ENCODE measurements at regions not wholly inside any gene's neighbourhood (a gene's known extent, or its start where the extent isn't known, plus 50 kb on each side); places are given as distances from the start of the nearest gene placed in this dataset.
A peak's percentile ranks its signal among the peaks of the same experiment; 100 is the strongest.
"Not testable (repeated sequence)": the region's sequence is repeated elsewhere in the genome, so short reads cannot be mapped to it uniquely, and the experiment has no call there.

- no peak for DNase-seq
These were observed 258.9 kb downstream of the COL12A1 start for GRCh38 chr6:74946961-74947360.

DNA sequence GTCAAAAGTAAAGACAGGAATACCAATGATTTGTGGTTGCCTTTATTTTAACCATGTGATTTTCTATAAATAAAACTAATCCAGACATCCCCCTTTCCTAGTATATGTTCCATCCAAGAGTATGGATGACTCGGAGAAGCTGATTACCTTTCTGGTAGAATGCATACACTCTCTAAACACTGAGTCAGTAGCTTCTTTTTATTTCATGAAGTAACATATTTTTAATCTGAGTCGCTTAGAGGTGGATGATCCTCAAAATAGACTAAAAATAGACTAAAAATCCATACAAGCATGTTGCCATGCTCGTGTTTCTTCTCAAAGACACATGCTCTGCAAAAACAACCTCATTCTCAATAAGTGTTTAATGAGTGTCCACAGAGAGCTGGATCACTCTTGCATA lies 263.7 kb downstream of the COL12A1 start:
- no peak for DNase-seq

DNA sequence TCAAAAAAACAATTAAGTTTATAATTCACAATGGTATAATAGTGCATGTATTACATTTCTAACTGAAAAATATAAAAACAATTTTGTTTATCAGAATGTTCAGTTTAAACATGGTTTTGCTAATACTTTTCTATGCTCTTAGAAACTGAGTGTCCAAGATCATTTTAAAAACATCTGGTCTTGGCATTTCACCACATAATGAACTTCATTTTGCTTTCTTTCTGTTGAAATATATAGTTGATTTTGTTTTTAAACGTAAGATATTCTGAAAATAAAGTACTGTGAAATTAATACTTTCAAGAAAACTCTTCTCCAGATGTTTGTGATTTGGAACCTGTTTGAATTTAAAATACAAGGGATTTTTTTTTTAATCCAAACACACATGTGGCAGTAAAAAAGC lies 264.4 kb downstream of the COL12A1 start:
- no peak for DNase-seq

DNA sequence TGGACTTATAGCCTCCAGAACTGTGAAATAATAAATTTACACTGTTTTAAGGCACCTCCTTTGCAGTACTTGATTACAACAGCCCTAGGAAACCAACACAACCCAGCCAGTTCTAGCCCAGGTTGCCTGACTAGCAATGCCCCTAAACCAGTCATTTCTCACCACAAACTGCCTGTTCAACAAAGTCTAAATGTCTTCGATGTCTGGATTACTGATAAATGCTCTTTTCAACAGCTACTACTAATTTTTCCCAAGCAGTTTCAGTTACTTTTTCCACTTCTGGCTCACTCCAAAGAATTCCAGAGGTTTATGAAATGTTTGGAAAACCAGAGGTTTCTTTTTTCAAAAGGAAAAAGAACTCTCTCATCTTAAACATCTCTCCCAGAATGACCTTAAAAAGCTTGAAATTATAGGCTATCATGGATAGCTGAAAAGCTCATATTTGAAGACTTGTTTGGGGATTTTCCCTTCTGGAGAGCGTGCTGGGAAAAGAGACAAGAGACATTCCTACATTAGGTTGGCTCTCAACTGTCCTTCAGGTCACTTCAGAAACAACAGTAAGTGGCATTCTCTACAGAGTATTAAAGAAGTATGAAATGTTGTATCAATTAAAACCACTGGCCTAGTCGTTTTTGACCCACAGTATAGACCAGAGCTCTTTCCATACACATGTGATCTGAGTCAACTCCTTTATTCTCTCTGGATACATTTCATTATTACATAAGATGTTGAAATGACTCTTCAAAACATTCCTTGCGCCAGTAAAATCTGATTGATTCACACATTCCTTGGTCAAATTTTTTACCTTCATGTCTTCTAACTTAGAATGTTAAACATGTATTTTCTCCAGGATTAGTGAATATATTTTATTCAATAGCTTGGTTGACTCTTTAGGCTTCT lies 265.9 kb downstream of the COL12A1 start:
- no peak for DNase-seq

DNA sequence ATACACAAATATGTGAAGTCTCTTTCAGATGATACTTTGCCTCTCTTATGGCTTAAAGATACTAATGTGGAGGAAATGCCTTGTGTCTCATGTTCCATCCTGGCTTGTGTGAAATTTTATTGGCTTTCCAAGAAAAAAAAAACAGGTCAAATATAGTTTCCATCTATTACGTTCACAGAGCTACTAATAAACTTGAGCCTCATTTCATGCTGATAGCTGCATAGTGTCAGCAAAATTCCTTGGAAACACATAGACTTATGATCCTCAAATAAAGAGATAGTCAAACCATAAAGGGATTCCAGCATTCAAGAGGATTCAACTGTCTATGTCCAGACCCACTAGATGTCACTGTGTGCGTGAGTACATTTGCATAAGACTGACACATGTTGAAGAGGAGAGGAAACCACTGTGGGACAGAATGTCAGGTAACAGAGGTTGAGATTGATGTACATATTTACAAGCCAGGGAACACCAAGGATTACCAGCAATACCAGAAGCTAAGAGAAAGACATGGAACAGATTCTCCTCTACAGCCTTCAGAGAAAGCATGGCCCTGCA lies 266.6 kb downstream of the COL12A1 start:
- DNase-seq, result no peak

- DNase-seq, result no peak
These were observed 267.9 kb downstream of the COL12A1 start for GRCh38 chr6:74937936-74938335.

DNA sequence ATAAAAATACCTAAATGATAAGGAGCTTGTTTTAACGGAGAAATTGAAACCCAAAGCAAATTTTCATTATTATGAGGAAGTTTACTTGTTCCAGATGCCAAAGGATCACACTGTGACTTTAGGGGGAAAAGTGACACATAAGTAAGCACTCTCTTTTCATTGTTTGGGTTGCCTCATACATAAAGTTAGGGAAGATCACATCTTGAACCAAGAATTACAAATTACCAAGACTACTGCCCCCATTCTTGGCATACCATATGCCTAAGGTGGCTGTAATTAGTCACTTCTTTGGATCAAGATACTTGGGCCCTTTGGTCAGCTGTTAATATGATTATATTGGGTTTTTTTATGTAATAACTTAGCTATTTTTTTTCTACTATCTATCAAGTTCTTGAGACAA lies 269.0 kb downstream of the COL12A1 start:
- no peak for DNase-seq

GRCh38 chr6:74932232-74932888 lies 273.5 kb downstream of the COL12A1 start:
- no peak for DNase-seq

DNA sequence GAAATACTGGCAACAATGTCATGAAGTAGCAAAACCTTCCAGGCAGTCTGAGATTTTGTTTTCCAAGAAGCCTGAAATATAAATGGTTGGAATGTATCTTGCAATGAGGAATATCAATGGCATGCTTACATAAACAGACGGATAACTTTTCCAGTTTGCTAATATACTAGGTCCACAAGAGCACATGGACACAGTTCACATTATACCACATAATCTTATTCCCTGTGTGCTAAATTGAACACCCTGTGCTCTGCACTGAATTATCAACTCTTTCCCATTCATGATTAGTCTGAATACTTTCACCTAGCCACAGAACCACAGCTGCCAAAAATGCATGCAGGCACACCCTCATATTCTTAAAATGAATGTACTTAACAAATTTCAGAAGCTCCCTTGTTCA lies 274.3 kb downstream of the COL12A1 start:
- no peak for DNase-seq

- no peak for DNase-seq
These were observed 277.6 kb downstream of the COL12A1 start for GRCh38 chr6:74928203-74928602.

- no peak for DNase-seq
These were observed 278.6 kb downstream of the COL12A1 start for GRCh38 chr6:74927299-74927698.

DNA sequence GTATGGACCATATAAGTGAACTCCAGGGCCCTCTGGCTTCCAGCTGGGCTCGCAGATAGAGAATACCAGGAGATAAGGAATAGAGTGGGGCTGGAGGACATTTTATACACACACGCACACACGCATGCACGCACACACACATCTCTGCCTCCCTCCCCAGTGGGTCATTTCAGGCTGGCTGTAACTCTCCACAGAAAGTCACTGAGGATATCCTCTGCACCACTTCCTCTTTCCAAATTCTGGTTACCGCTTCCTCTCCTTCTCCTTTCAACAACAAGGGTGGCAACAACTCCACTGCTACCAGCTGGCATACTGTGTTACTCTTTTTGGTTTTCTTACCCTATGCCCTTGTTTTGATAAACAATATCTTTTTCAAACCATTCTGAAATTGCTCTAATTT lies 280.2 kb downstream of the COL12A1 start:
- peak in 1 of 5 experiments; percentile 7 for DNase-seq

- no peak for DNase-seq
These were observed 291.0 kb downstream of the COL12A1 start for GRCh38 chr6:74914888-74915287.

GRCh38 chr6:74912234-74912633 lies 293.6 kb downstream of the COL12A1 start:
- no peak for DNase-seq

GRCh38 chr6:74902846-74903245 lies 303.0 kb downstream of the COL12A1 start:
- DNase-seq, result no peak

DNA sequence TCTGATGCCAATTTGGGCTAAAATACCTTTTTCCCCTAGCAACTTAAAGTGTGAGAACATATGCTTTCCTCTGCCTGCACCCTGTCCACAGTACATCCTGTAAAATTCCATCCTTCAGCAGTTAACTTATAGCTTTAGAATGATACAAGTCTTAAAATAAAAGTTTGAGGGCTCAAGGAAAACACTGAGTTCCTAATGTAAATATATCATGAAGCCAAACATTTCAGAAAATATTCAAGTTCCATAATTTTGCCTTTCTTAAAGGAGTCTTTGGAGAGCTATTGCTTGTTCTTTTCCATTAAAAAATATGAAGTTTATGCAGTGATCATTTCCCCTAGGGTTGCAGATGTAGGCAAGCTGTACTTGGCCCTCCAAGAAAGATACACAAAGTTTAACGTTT lies 303.8 kb downstream of the COL12A1 start:
- no peak for DNase-seq

GRCh38 chr6:74901576-74901975 lies 304.3 kb downstream of the COL12A1 start:
- no peak for DNase-seq

DNA sequence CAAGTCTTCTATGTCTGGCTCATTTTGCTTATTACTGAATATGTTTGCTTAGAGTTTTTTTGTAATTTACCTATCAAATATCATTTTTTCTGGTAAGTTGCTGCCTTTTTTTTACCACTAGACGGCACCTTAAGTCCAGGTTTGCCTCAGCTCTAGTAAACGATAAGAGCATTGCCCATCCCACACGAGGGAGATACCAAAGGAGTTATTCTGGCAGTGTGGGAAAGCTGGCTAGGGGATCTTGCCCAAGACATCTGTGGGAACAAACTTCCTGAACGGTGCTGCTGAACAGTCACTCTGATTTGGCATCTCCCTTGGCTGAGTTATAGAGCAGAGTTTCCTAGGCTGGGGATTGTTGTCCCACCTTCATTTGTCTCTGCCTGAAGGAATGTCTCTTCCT lies 306.4 kb downstream of the COL12A1 start:
- DNase-seq, result no peak

DNA sequence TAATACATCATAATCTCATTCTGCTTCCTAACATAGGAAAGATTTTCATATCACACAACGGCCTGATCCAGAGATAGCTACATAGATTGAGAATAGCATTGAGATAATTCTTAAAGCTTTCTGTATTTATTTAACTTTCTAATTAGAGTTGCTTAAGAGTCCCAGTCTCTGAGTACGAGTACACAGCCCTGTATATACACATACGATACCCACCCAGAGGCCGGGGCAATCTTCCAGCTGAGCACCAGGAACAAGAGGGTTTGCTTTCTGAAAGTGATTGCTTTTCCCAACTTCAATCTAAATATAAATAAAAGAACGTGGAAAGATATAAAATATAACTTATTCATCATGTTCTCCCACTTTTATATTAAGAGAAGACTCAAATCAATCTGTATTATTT lies 313.8 kb downstream of the COL12A1 start:
- DNase-seq, result no peak

DNA sequence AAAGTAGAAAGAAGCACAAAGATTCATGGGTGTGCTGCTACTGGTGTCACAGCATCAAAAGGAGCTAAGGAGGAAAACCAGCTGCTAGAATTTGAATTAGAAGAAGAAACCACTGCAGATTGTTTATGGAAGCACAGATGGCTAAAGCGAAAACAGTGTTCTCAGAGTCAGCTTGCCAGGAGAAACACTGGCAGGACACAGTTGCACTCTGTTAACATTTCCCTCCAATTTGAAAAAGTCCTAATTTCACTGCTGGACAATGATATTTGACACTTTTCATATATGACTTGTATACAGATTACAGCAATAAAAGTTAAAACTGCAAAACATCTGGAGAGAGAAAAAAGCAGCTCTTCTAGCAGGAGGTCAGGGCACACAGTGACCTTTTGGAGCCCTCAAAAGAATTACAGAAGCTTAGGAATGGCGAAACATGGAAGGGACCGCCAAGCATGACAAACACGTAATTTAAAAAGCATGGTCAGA lies 314.5 kb downstream of the COL12A1 start:
- DNase-seq, result no peak

- no peak for DNase-seq
These were observed 316.2 kb downstream of the COL12A1 start for GRCh38 chr6:74889635-74890034.

GRCh38 chr6:74888741-74889140 lies 317.1 kb downstream of the COL12A1 start:
- not testable (repeated sequence) for DNase-seq

GRCh38 chr6:74879976-74880375 lies 325.9 kb downstream of the COL12A1 start:
- DNase-seq, result no peak

- DNase-seq, result no peak
These were observed 326.6 kb downstream of the COL12A1 start for GRCh38 chr6:74879234-74879633.
